Gastroesophageal sphincter (tissue), 2 donors: ENCODE measurements at regions not wholly inside any gene's neighbourhood (a gene's known extent, or its start where the extent isn't known, plus 50 kb on each side); places are given as distances from the start of the nearest gene placed in this dataset.

ENCODE experiments used
- POLR2A ChIP-seq, 2 donors: fragments of 450-650 bp; IDR thresholded peaks; one replicate each; pipeline ENCODE4 v1.6.1; 2017; ENCODE audit warnings: antibody characterized with exemption in 2 of 2, mild to moderate bottlenecking in 2 of 2, moderate library complexity in 1 of 2
- POLR2AphosphoS5 ChIP-seq: sonication (generic); formaldehyde crosslinking; IDR thresholded peaks from one replicate; pipeline ENCODE4 v1.6.1; 2017; ENCODE audit warnings: antibody characterized with exemption

- no peak for TF ChIP-seq POLR2AphosphoS5
- no peak for TF ChIP-seq POLR2A (IDR thresholded peaks at IDR 0.05)
Measured at GRCh38 chr7:155244675-155245074, 53.0 kb upstream of the INSIG1 start.
